H9 (cell line): ENCODE measurements at regions not wholly inside any gene's neighbourhood (a gene's known extent, or its start where the extent isn't known, plus 50 kb on each side); places are given as distances from the start of the nearest gene placed in this dataset.

Source experiments
- DNase-seq: peaks from one replicate; pipeline ENCODE4 v3.0.0-alpha.2; 2017
- H2AFZ ChIP-seq: one replicate; pipeline ENCODE4 v1.6.1; 2013; ENCODE audit warnings: mild to moderate bottlenecking, low read length, control low read depth, moderate library complexity
- H2AK5ac ChIP-seq: 2 replicates; pipeline ENCODE4 v1.6.1; 2013; ENCODE audit warnings: low read length, control low read depth, mixed read lengths; ENCODE audit not compliant: insufficient read length
- H2BK120ac ChIP-seq: one replicate; pipeline ENCODE4 v1.6.1; 2013; ENCODE audit warnings: low read depth, mild to moderate bottlenecking, low read length, control low read depth, inconsistent platforms; ENCODE audit not compliant: poor library complexity, severe bottlenecking
- H2BK12ac ChIP-seq: 2 replicates; pipeline ENCODE4 v1.6.1; 2013; ENCODE audit warnings: low read length, control low read depth, mixed read lengths, low read depth; ENCODE audit not compliant: insufficient read length
- H2BK15ac ChIP-seq: 2 replicates; pipeline ENCODE4 v1.6.1; 2013; ENCODE audit warnings: low read depth, low read length, control low read depth
- H2BK20ac ChIP-seq: one replicate; pipeline ENCODE4 v1.6.1; 2013; ENCODE audit warnings: low read depth, mild to moderate bottlenecking, low read length, control low read depth, inconsistent platforms; ENCODE audit not compliant: poor library complexity, severe bottlenecking
- H2BK5ac ChIP-seq: 2 replicates; pipeline ENCODE4 v1.6.1; 2013; ENCODE audit warnings: low read length, control low read depth, mixed read lengths; ENCODE audit not compliant: insufficient read length
- H3K14ac ChIP-seq: 2 replicates; pipeline ENCODE4 v1.6.1; 2013; ENCODE audit warnings: low read length, control low read depth; ENCODE audit not compliant: insufficient read depth
- H3K18ac ChIP-seq: 2 replicates; pipeline ENCODE4 v1.6.1; 2013; ENCODE audit warnings: low read depth, mild to moderate bottlenecking, mixed read lengths, low read length, control low read depth; ENCODE audit not compliant: insufficient read length
- H3K23ac ChIP-seq: 2 replicates; pipeline ENCODE4 v1.6.1; 2013; ENCODE audit warnings: low read length, control low read depth, mixed read lengths, low read depth; ENCODE audit not compliant: insufficient read length
- H3K23me2 ChIP-seq: 2 replicates; pipeline ENCODE4 v1.6.1; 2013; ENCODE audit warnings: low read depth, mild to moderate bottlenecking, mixed read lengths, low read length, control low read depth; ENCODE audit not compliant: insufficient read length, poor library complexity, severe bottlenecking
- H3K27ac ChIP-seq: 2 replicates; pipeline ENCODE4 v1.5.1; 2013; ENCODE audit warnings: low read length, control low read depth, mixed read lengths, low read depth; ENCODE audit not compliant: insufficient read length
- H3K27me3 ChIP-seq: 2 replicates; pipeline ENCODE4 v1.6.1; 2013; ENCODE audit warnings: low read length, control low read depth, inconsistent platforms; ENCODE audit not compliant: insufficient read depth
- H3K4ac ChIP-seq: 2 replicates; pipeline ENCODE4 v1.6.1; 2013; ENCODE audit warnings: low read depth, mild to moderate bottlenecking, control low read depth, inconsistent platforms, low read length, moderate library complexity
- H3K4me1 ChIP-seq: 2 replicates; pipeline ENCODE4 v1.6.1; 2013; ENCODE audit warnings: low read length, control low read depth, inconsistent platforms; ENCODE audit not compliant: insufficient read depth
- H3K4me2 ChIP-seq: 2 replicates; pipeline ENCODE4 v1.6.1; 2013; ENCODE audit warnings: low read length, control low read depth, mixed read lengths; ENCODE audit not compliant: insufficient read length, insufficient read depth
- H3K56ac ChIP-seq: 2 replicates; pipeline ENCODE4 v1.6.1; 2013; ENCODE audit warnings: low read depth, mild to moderate bottlenecking, mixed read lengths, low read length, control low read depth; ENCODE audit not compliant: insufficient read length
- H3K79me1 ChIP-seq: 2 replicates; pipeline ENCODE4 v1.6.1; 2013; ENCODE audit warnings: low read depth, mild to moderate bottlenecking, moderate library complexity, low read length, control low read depth, inconsistent platforms; ENCODE audit not compliant: insufficient read depth, poor library complexity, severe bottlenecking
- H3K79me2 ChIP-seq: 2 replicates; pipeline ENCODE4 v1.6.1; 2013; ENCODE audit warnings: low read length, control low read depth, inconsistent platforms; ENCODE audit not compliant: insufficient read depth
- H3K9ac ChIP-seq: 2 replicates; pipeline ENCODE4 v1.6.1; 2013; ENCODE audit warnings: low read length, control low read depth, mixed read lengths; ENCODE audit not compliant: insufficient read length; ENCODE audit errors: extremely low read depth
- H3K9me3 ChIP-seq: one replicate; pipeline ENCODE4 v1.6.1; 2013; ENCODE audit warnings: low read depth, low read length, inconsistent platforms; ENCODE audit not compliant: control insufficient read depth
- H3T11ph ChIP-seq: one replicate; pipeline ENCODE4 v1.6.1; 2013; ENCODE audit warnings: mild to moderate bottlenecking, low read length, control low read depth, inconsistent platforms
- H4K20me1 ChIP-seq: one replicate; pipeline ENCODE4 v1.6.1; 2013; ENCODE audit not compliant: control insufficient read depth, insufficient read length, insufficient read depth
- H4K5ac ChIP-seq: 2 replicates; pipeline ENCODE4 v1.6.1; 2013; ENCODE audit warnings: low read depth, mild to moderate bottlenecking, mixed read lengths, low read length, control low read depth; ENCODE audit not compliant: insufficient read length
- H4K8ac ChIP-seq: replicated peaks from 2 replicates; pipeline ENCODE4 v1.6.1; 2013; ENCODE audit warnings: low read length, control low read depth, mixed read lengths, low read depth; ENCODE audit not compliant: insufficient read length
- H4K91ac ChIP-seq: 2 replicates; pipeline ENCODE4 v1.6.1; 2013; ENCODE audit warnings: low read depth, mild to moderate bottlenecking, moderate library complexity, mixed read lengths, low read length, control low read depth; ENCODE audit not compliant: insufficient read length
- H3K27ac Mint-ChIP-seq, 3 experiments: 2 replicates in 2 of 3; 3 replicates in 1 of 3; pipeline ENCODE4 v1.8.0; 2020 to 2021; ENCODE audit warnings: mixed read lengths in 3 of 3, mild to moderate bottlenecking in 1 of 3, moderate library complexity in 1 of 3
- H3K27me3 Mint-ChIP-seq: 2 replicates; pipeline ENCODE4 v1.8.0; 2021; ENCODE audit warnings: low read depth, mild to moderate bottlenecking, moderate library complexity, mixed read lengths
- H3K36me3 Mint-ChIP-seq, 3 experiments: 2 replicates in 2 of 3; 3 replicates in 1 of 3; pipeline ENCODE4 v1.8.0; 2020 to 2021; ENCODE audit warnings: low read depth in 3 of 3, mixed read lengths in 3 of 3; ENCODE audit not compliant: insufficient read depth in 1 of 3
- H3K4me1 Mint-ChIP-seq, 2 experiments: 2 replicates each; pipeline ENCODE4 v1.8.0; 2020; ENCODE audit warnings: mixed read lengths in 2 of 2
- H3K4me3 Mint-ChIP-seq, 2 experiments: 2 replicates in 1 of 2; 3 replicates in 1 of 2; pipeline ENCODE4 v1.8.0; 2020 to 2021; ENCODE audit warnings: mild to moderate bottlenecking in 2 of 2, mixed read lengths in 2 of 2, moderate library complexity in 1 of 2
- H3K9me3 Mint-ChIP-seq, 2 experiments: 2 replicates in 1 of 2; 3 replicates in 1 of 2; pipeline ENCODE4 v1.8.0; 2020; ENCODE audit warnings: mild to moderate bottlenecking in 2 of 2, mixed read lengths in 2 of 2, moderate library complexity in 1 of 2
- WGBS: extraction: QIAGEN DNeasy Blood & Tissue Kit; methylation state at CpG from one replicate; pipeline ENCODE4 v1.1.7; 2013; ENCODE audit warnings: missing lambda C conversion rate, low lambda C conversion rate, mixed read lengths; ENCODE audit not compliant: insufficient read length; ENCODE audit errors: extremely low coverage; 5-methylcytosine and 5-hydroxymethylcytosine counted together
- TF ChIP-seq, protein P1 (sequence below): fragments of 200-600 bp; sonication (generic); conservative IDR thresholded peaks from 3 replicates; pipeline ENCODE4 v1.8.0; 2021; ENCODE audit warnings: antibody characterized with exemption, mild to moderate bottlenecking

DNA sequence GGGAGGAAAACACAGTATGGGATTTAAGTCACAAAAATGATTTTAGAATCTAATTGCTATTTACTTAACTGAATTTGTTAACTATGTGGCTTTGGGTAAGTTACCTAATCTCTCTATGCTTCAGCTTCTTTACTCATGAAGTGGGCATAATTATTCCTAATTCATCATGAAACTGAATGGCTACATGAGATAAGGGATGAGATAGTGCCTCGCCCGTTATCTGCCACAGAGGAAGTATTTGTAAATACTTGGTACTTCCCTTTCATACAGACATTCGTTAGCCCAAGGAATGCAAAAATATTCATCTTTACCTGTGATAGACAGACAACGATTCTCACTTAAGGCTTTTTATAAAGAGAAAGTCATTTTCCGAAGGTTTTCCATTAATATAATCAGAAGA is 221.2 kb upstream of the BLID start:
- H3K9ac ChIP-seq, result no peak overlapping the region
- no CpG with 5 or more reads among the region's 5 CpGs for WGBS
- no peaks in the 10 kb centered on the region for H4K20me1 ChIP-seq
- H3K56ac ChIP-seq, result no peak overlapping the region
- Mint-ChIP-seq H3K27me3 (0 out of 2 replicates have a peak, but pooled peaks cover 2% of the 10 kb centered on the region), H3K27ac (no peak overlapping the region), H3K4me3 (no peak overlapping the region), H3K4me1 (peaks cover under 1% of the 10 kb centered on the region in 2 experiments; a peak in 1 of 4 replicates), H3K36me3 (no peaks in the 10 kb centered on the region), H3K9me3 (no peaks in the 10 kb centered on the region)
- no peak overlapping the region for H2BK12ac ChIP-seq
- H3K23me2 ChIP-seq, result no peaks in the 10 kb centered on the region
- no peak overlapping the region for H3T11ph ChIP-seq
- H2BK120ac ChIP-seq, result no peak overlapping the region
- H2AFZ ChIP-seq, result no peak overlapping the region
- H3K18ac ChIP-seq, result no peak overlapping the region
- no peaks in the 10 kb centered on the region for H3K79me2 ChIP-seq
- no peak overlapping the region for H3K14ac ChIP-seq
- no peak overlapping the region for H2BK15ac ChIP-seq
- H4K8ac ChIP-seq, result no peak overlapping the region
- no peaks in the 10 kb centered on the region for H3K27me3 ChIP-seq
- no peak overlapping the region for H4K5ac ChIP-seq
- no peak overlapping the region for H2AK5ac ChIP-seq
- no peak overlapping the region for H4K91ac ChIP-seq
- H2BK5ac ChIP-seq, result no peak overlapping the region
- H3K79me1 ChIP-seq, result no peaks in the 10 kb centered on the region
- no peak for DNase-seq
- no peaks in the 10 kb centered on the region for H3K9me3 ChIP-seq
- H3K4me2 ChIP-seq, result no peak overlapping the region
- H2BK20ac ChIP-seq, result no peak overlapping the region
- TF ChIP-seq, protein P1, sequence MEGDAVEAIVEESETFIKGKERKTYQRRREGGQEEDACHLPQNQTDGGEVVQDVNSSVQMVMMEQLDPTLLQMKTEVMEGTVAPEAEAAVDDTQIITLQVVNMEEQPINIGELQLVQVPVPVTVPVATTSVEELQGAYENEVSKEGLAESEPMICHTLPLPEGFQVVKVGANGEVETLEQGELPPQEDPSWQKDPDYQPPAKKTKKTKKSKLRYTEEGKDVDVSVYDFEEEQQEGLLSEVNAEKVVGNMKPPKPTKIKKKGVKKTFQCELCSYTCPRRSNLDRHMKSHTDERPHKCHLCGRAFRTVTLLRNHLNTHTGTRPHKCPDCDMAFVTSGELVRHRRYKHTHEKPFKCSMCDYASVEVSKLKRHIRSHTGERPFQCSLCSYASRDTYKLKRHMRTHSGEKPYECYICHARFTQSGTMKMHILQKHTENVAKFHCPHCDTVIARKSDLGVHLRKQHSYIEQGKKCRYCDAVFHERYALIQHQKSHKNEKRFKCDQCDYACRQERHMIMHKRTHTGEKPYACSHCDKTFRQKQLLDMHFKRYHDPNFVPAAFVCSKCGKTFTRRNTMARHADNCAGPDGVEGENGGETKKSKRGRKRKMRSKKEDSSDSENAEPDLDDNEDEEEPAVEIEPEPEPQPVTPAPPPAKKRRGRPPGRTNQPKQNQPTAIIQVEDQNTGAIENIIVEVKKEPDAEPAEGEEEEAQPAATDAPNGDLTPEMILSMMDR, result no peak
- no peak overlapping the region for H3K23ac ChIP-seq
- H3K27ac ChIP-seq, result no peak overlapping the region
- no peak overlapping the region for H3K4ac ChIP-seq
- no peaks in the 10 kb centered on the region for H3K4me1 ChIP-seq
